Activated CD4-positive, alpha-beta T cell treated with anti-CD3 and anti-CD28 coated beads, Interleukin-2, amount 10 ng/mL, durations not matched to agents 24 days and 14 days (primary cell): ENCODE measurements at regions not wholly inside any gene's neighbourhood (a gene's known extent, or its start where the extent isn't known, plus 50 kb on each side); places are given as distances from the start of the nearest gene placed in this dataset.
A peak's percentile ranks its signal among the peaks of the same experiment; 100 is the strongest.

ENCODE experiments used
- DNase-seq: peaks from one replicate; pipeline ENCODE4 v3.0.0; 2022
- H3K27ac Mint-ChIP-seq: one replicate; pipeline ENCODE4 v1.8.0; 2022; ENCODE audit warnings: mild to moderate bottlenecking, mixed read lengths
- H3K27me3 Mint-ChIP-seq: one replicate; pipeline ENCODE4 v1.8.0; 2022; ENCODE audit warnings: mixed read lengths
- H3K36me3 Mint-ChIP-seq: one replicate; pipeline ENCODE4 v1.8.0; 2022; ENCODE audit warnings: low read depth, mild to moderate bottlenecking, mixed read lengths
- H3K4me1 Mint-ChIP-seq: one replicate; pipeline ENCODE4 v1.8.0; 2021; ENCODE audit warnings: mixed read lengths
- H3K4me3 Mint-ChIP-seq: one replicate; pipeline ENCODE4 v1.8.0; 2022; ENCODE audit warnings: mild to moderate bottlenecking, moderate library complexity, mixed read lengths
- H3K9me3 Mint-ChIP-seq: one replicate; pipeline ENCODE4 v1.8.0; 2021; ENCODE audit warnings: mixed read lengths
- intact Hi-C: fragments of 100-400 bp; cut with micrococcal nuclease; formaldehyde crosslinking; loops from one replicate; pipeline ENCODE4 v1.15.1; 2023

DNA sequence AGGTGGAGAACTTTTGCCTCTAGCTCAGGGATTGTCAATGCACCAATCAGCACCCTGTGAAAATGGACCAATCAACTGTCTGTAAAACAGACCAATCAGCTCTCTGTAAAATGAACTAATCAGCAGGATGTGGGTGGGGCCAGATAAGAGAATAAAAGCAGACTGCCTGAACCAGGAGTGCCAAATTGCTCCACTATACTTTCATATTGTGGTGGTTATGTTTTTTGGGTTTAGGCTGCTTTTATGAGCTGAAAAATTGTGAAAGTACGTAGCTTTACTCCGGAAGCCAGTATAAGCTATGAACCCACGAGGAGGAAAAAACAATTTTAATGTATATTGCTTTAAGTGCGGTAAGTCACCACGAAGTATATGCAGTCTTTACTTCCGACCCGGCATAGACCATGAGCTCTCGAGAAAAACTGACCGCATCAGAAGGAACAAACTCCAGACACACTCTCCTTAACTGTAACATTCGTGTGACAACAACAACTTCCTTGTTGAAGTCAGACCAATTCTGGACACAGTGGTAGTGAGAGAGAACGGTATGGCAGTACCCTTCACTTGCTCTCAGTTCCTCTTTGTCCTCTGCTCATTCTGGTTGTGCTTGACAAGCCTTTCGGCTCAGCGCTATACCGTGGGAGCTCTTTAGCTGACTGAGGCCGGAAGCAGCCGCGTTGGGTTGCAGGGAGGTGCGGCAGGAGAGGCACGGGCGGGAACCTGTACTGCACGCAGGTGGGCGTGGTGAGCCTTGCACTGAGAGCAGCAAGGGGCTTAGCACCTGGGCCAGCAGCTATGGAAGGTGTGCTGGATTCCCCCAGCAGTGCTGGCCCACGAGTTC is 81.9 kb upstream of the E2F3 start:
- DNase-seq, result peak; percentile 92
- Mint-ChIP-seq H3K4me3 (peak overlapping the region; percentile 83), H3K27ac (peak overlapping the region; percentile 94), H3K9me3 (no peaks in the 10 kb centered on the region), H3K27me3 (peaks cover 13% of the 10 kb centered on the region), H3K36me3 (no peaks in the 10 kb centered on the region), H3K4me1 (peaks cover 12% of the 10 kb centered on the region)
- intact Hi-C loops, result loop anchor here (1.0 to 5.0 kb wide), 2 partner anchors 48 to 82 kb away; partner anchors contain the start of gene E2F3

DNA sequence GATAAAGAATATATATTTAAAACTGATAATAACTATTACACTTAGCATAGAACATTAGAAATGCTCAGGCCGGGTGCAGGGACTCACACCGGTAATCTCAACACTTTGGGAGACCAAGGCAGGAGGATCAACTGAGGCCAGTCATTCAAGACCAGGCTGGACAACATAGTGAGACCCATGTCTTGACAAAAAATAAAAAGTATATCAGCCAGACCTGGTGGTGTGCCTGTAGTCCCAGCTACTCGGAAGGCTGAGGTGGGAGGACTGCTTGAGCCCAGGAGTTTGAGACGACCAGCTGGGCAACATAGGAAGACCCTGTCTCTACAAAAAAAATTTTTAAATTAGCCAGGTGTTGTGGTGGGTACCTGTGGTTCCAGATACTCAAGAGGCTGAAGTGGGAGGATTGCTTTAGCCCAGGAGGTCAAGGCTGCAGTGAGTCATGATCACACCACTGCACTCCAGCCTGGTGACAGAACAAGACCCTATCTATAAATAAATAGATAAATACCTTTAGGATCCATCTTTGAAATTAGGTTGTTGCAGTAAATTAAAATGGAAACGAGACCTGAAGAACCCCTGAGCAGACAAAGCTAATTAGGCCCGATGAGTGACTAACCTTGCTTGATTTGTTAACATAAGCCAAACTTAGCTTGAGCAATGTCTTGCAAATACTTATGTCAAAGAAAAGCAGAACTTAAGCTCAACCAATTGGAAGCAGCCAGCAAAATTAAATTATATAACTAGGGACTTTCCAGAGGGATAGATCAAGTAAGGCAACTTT is 75.8 kb upstream of the E2F3 start:
- Mint-ChIP-seq H3K27me3 (peaks cover 25% of the 10 kb centered on the region), H3K9me3 (no peaks in the 10 kb centered on the region), H3K36me3 (no peaks in the 10 kb centered on the region), H3K27ac (no peak overlapping the region), H3K4me3 (no peak overlapping the region), H3K4me1 (no peaks in the 10 kb centered on the region)
- intact Hi-C loops, result no loop called here
- no peak for DNase-seq

DNA sequence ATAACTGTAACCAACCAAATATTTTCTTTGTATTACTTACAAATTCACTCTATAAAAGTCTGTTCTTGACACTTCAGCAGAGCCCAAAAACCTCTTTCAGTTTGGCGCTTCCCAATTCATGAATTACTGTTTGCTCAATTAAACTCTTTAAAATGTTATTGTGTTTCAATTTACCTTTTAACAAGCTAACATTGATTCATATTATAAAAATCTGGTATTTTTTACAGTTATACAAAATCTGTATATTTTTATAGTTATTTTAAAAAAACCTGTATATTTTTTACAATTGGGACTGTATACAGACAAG is 75.3 kb upstream of the E2F3 start:
- Mint-ChIP-seq H3K27ac (no peak overlapping the region), H3K4me1 (peaks cover 4% of the 10 kb centered on the region), H3K27me3 (peaks cover 22% of the 10 kb centered on the region), H3K4me3 (no peak overlapping the region), H3K36me3 (no peaks in the 10 kb centered on the region), H3K9me3 (no peaks in the 10 kb centered on the region)
- intact Hi-C loops, result no loop called here
- no peak for DNase-seq

DNA sequence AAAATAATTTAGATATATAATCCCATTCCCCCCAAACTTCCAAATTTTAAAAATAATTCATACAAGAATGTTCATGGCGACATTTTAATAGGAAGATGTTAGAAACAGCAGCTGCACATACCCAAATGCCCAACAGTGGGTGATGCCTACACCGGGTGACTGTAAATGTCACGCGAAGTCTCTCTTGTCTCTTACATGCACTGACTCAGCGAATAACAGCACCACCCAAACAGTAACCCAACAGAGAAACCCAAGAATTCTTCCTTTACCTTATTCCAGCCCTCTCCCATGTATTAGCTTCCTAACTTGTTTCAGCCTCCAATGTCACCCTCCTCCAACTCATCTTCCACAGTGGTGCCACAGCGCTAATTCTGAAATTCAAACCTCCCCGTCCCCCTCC is 74.5 kb upstream of the E2F3 start:
- Mint-ChIP-seq H3K4me1 (peaks cover 7% of the 10 kb centered on the region), H3K36me3 (no peaks in the 10 kb centered on the region), H3K4me3 (no peak overlapping the region), H3K27ac (no peak overlapping the region), H3K9me3 (peaks cover under 1% of the 10 kb centered on the region), H3K27me3 (peaks cover 22% of the 10 kb centered on the region)
- intact Hi-C loops, result no loop called here
- no peak for DNase-seq

DNA sequence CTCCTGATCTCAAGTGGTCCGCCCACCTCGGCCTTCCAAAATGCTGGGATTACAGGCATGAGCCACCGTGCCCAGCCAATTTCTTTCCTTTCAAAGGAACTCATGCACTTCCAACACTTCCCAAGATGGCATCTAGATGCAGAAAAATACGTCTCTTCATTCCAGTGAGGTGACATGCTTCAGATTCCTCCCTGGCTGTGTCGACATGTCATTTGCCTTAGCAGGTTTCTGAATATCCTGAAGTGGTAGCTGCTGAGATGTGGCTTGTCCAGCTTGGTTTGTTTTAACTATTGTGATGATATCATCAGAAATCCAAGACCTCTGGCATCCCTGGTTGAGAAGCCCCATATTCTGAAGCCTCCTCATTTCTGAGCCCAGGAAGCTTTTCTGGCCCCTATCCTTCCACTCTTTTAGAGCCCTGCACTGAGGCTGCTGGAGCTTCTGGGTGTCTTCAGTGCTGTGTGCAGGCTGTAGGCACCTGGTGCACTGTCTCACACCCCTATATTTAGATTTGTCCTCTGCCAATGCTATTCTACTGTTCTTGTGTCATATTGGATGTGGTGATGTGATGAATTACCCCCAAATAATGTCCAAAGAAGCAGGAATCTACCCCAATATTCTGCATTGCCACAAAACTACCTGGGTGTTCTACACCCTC is 73.3 kb upstream of the E2F3 start:
- intact Hi-C loops, result no loop called here
- no peak overlapping the region for H3K4me3 Mint-ChIP-seq
- H3K9me3 Mint-ChIP-seq, result peaks cover 4% of the 10 kb centered on the region
- peaks cover 20% of the 10 kb centered on the region for H3K27me3 Mint-ChIP-seq
- no peak for DNase-seq
- no peak overlapping the region for H3K27ac Mint-ChIP-seq
- peaks cover 2% of the 10 kb centered on the region for H3K36me3 Mint-ChIP-seq
- H3K4me1 Mint-ChIP-seq, result peaks cover 7% of the 10 kb centered on the region

DNA sequence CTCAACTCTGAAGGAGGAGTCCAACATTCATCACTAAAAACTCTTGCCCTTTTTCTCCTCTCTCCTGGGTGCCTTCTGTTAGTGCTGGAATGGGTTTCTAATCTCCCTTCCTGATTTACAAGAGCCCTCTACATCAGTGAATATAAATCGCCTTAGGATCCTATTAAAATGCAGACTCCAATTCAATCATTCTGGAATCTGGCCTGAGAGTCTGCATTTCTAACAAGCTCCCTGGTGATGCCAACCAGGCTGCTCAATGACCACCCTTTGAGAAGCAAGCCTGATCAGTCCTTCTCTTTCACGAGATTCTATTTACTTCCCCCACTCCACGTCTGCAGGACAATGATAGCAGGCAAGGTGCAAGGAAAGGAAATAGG is 72.8 kb upstream of the E2F3 start:
- Mint-ChIP-seq H3K27ac (no peak overlapping the region), H3K4me3 (no peak overlapping the region), H3K27me3 (peaks cover 18% of the 10 kb centered on the region), H3K36me3 (peaks cover 2% of the 10 kb centered on the region), H3K9me3 (peaks cover 7% of the 10 kb centered on the region), H3K4me1 (peaks cover 7% of the 10 kb centered on the region)
- no peak for DNase-seq
- intact Hi-C loops, result no loop called here

DNA sequence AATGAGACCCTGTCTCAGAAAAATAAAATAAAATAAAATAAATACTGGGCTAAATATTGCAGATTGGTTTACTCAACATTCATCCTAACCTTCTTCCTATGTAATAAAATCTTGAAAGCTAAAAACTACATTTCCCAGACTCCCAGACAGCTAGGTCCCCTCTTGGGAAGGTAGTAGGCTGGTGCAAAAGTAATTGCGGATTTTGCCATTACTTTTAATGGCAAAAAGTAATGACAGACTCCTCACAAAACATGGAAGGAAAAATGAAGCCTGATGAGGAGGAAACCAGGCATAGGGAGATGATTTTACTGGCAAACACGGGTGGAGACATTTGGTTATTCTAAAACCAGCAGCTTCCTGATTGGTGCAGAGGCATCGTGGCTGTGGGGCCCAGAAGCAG is 70.6 kb upstream of the E2F3 start:
- Mint-ChIP-seq H3K27me3 (peaks cover 17% of the 10 kb centered on the region), H3K27ac (no peak overlapping the region), H3K9me3 (peaks cover 10% of the 10 kb centered on the region), H3K36me3 (peaks cover 8% of the 10 kb centered on the region), H3K4me3 (no peak overlapping the region), H3K4me1 (peaks cover 19% of the 10 kb centered on the region)
- intact Hi-C loops, result no loop called here
- no peak for DNase-seq

DNA sequence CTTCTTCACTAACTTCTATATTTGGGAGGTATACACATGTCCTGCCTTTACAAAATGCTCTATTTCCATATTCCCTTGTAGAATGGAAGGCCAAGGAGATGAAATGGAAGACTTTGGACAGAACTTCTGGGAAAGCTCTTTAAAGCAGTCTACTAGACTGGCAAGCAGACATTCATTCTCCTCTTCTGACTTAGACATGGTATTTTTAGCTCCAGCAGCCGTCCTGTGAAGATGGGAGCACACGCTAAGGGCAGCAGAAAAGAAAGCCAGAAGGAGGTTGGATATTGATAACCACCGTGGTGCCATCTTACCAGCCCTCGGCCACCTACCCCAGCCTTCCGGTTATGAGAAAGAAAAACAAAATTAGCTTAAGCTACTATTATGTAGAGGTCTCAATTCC is 70.1 kb upstream of the E2F3 start:
- H3K4me1 Mint-ChIP-seq, result peaks cover 23% of the 10 kb centered on the region
- H3K36me3 Mint-ChIP-seq, result peaks cover 8% of the 10 kb centered on the region
- intact Hi-C loops, result no loop called here
- DNase-seq, result no peak
- no peak overlapping the region for H3K4me3 Mint-ChIP-seq
- peaks cover 10% of the 10 kb centered on the region for H3K9me3 Mint-ChIP-seq
- H3K27ac Mint-ChIP-seq, result no peak overlapping the region
- peaks cover 17% of the 10 kb centered on the region for H3K27me3 Mint-ChIP-seq

DNA sequence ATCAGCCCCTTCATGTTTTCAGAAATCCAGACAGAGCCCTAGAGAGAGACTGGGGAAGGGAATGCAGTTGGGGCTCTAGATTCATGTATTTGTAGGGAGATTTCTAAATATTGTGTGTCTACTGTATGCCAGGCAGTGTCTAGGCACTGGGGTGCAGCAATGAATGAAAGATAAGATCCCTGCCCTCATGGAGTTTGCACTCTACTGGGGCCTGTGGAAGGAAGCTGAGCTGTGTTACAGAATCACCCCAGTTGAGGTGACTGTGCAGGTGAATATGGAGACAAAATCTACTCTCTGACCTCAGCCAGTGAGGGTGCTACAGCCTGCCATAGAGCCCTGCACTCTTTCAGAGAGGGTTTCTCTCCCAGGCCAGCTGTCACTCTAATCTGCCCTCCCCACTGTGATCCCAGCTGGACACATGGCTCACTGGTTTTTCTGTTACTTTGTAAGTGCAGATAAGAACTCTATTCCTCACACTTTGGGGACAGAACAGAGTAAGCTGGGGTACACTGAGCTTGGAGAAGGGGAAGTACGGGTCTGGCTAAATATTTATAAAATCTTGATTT is 69.2 kb upstream of the E2F3 start:
- peaks cover 10% of the 10 kb centered on the region for H3K9me3 Mint-ChIP-seq
- H3K27me3 Mint-ChIP-seq, result peaks cover 15% of the 10 kb centered on the region
- H3K4me1 Mint-ChIP-seq, result peaks cover 27% of the 10 kb centered on the region
- DNase-seq, result no peak
- H3K4me3 Mint-ChIP-seq, result no peak overlapping the region
- H3K36me3 Mint-ChIP-seq, result peaks cover 8% of the 10 kb centered on the region
- no peak overlapping the region for H3K27ac Mint-ChIP-seq
- intact Hi-C loops, result no loop called here

DNA sequence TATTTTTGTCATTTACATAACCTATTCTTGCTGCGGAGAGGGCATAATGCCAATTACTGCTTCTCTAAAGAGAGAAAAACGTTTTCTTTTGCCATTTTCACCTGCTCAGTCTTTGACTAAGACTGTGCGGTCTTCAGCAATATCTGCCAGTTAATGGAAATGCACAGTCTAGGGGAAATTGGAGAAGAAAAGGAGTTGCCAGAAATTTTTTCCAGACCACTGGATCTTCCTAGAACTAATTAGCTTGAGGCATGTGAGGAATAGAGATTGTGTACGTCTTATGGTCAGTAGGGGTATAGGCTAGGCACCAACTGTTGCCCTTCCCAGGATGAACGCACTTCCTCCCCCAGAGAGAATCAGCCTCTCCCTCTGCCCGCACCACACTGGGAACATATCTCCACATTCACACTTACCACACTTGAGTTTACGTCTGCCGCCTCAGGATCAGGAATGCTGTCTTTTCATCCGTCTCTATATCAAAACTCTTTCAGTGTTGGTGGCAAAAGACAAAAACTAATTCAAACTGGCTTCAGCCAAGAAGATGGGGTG is 67.9 kb upstream of the E2F3 start:
- H3K27ac Mint-ChIP-seq, result no peak overlapping the region
- H3K4me3 Mint-ChIP-seq, result no peak overlapping the region
- H3K36me3 Mint-ChIP-seq, result peaks cover 8% of the 10 kb centered on the region
- DNase-seq, result no peak
- peaks cover 11% of the 10 kb centered on the region for H3K27me3 Mint-ChIP-seq
- peaks cover 29% of the 10 kb centered on the region for H3K4me1 Mint-ChIP-seq
- intact Hi-C loops, result loop anchor here (2.0 kb wide), 1 partner anchor 33 kb away; no protein-coding TSS in a partner anchor
- peaks cover 10% of the 10 kb centered on the region for H3K9me3 Mint-ChIP-seq

DNA sequence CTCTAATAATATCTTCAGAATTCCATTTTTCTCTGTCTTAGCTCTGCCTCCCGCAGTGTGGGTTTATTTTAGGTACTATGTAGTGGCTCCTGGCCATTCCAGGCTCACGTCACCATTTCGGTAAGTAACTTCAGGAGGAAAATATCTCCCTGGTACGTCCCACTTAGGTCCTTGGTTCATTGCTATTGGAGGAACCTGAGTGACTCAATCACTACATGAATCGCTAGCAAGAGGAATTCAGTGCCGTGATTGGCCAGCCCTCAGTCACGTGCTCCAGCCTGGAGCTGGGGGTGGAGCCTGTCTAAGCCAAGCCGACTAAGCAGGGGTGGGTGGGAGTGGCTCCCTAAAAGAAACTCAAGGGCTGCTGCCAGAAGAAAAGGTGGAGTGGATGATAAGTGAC is 67.3 kb upstream of the E2F3 start:
- H3K36me3 Mint-ChIP-seq, result peaks cover 8% of the 10 kb centered on the region
- no peak for DNase-seq
- intact Hi-C loops, result loop anchor here (2.0 kb wide), 1 partner anchor 32 kb away; no protein-coding TSS in a partner anchor
- peaks cover 29% of the 10 kb centered on the region for H3K4me1 Mint-ChIP-seq
- peaks cover 6% of the 10 kb centered on the region for H3K27me3 Mint-ChIP-seq
- no peak overlapping the region for H3K4me3 Mint-ChIP-seq
- H3K9me3 Mint-ChIP-seq, result peaks cover 10% of the 10 kb centered on the region
- no peak overlapping the region for H3K27ac Mint-ChIP-seq

DNA sequence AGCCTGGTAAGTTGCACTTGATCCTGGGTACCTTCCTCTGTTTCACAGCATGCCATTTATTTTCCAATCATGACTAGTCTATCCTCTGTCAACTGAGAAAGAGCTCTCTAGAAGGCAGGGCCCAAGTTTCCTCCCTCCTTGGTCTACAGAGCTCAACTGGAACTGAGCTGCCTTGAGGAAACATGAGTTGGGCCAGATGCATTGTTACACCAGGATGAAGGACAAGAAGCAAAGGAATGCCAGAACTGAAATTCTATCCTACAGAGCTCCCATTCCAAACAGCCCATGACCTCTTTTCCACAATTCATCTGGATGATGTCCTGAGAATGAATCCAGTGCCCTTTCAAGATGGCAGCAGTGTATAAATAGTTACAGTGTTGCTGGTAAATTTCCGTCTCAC is 66.7 kb upstream of the E2F3 start:
- intact Hi-C loops, result loop anchor here (2.0 kb wide), 1 partner anchor 32 kb away; no protein-coding TSS in a partner anchor
- Mint-ChIP-seq H3K9me3 (peaks cover 10% of the 10 kb centered on the region), H3K4me1 (peaks cover 29% of the 10 kb centered on the region), H3K27me3 (peaks cover 3% of the 10 kb centered on the region), H3K36me3 (peaks cover 8% of the 10 kb centered on the region), H3K4me3 (no peak overlapping the region), H3K27ac (no peak overlapping the region)
- no peak for DNase-seq

DNA sequence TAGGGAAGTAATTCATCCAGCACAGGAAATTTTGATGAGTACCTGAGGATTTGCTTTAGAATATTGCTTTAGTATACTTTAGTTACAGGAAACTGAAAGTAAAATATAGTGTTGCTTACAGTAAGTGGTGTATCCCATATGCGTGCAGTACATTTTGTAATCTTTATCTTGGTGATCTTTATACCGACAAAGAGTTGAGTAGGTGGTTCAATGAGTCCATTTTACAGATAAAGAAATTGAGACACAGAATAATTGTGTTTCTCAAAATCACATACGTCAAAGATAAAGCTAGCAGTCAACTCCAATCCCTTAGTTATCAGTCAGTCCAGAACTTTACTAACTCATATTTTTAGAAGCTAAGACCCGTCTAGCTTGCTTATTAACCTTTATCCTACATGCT is 65.8 kb upstream of the E2F3 start:
- intact Hi-C loops, result loop anchor here (2.0 kb wide), 1 partner anchor 31 kb away; no protein-coding TSS in a partner anchor
- Mint-ChIP-seq H3K27me3 (peaks cover 2% of the 10 kb centered on the region), H3K9me3 (peaks cover 10% of the 10 kb centered on the region), H3K36me3 (peaks cover 8% of the 10 kb centered on the region), H3K4me1 (peaks cover 29% of the 10 kb centered on the region), H3K4me3 (peak overlapping the region; percentile 61), H3K27ac (peak overlapping the region; percentile 78)
- DNase-seq, result no peak
